Dermis microvascular lymphatic vessel endothelial cell (primary cell): ENCODE measurements at regions not wholly inside any gene's neighbourhood (a gene's known extent, or its start where the extent isn't known, plus 50 kb on each side); places are given as distances from the start of the nearest gene placed in this dataset.

Source experiments
- DNase-seq, 2 donors: peaks; one replicate each; pipeline versions ENCODE4 v3.0.0 to v3.0.0-alpha.2; 2010; ENCODE audit warnings: low read depth in 2 of 2

DNA sequence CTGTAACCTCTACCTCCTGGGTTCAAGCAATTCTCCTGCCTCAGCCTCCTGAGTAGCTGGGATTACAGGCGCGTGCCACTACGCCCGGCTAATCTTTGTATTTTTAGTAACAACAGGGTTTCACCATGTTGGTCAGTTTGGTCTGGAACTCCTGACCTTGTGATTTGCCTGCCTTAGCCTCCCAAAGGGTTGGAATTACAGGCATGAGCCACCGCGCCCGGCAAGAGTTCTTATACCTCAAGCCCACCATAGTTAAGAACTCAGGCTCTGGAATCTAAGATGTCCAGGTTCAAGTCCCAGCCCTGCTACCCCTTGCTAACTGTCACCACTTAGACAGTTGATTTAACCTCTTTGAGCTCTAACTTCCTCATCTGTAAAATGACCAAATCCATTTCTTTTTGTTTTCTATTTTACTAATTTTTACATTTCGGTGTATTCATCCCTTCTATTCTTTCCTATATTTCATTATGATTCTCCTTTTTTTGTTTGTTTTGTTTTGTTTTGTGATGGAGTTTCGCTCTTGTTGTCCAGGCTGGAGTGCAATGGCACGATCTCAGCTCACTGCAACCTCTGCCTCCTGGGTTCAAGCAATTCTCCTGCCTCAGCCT, 104.8 kb upstream of the ZNF217 start:
- DNase-seq: no peak

DNA sequence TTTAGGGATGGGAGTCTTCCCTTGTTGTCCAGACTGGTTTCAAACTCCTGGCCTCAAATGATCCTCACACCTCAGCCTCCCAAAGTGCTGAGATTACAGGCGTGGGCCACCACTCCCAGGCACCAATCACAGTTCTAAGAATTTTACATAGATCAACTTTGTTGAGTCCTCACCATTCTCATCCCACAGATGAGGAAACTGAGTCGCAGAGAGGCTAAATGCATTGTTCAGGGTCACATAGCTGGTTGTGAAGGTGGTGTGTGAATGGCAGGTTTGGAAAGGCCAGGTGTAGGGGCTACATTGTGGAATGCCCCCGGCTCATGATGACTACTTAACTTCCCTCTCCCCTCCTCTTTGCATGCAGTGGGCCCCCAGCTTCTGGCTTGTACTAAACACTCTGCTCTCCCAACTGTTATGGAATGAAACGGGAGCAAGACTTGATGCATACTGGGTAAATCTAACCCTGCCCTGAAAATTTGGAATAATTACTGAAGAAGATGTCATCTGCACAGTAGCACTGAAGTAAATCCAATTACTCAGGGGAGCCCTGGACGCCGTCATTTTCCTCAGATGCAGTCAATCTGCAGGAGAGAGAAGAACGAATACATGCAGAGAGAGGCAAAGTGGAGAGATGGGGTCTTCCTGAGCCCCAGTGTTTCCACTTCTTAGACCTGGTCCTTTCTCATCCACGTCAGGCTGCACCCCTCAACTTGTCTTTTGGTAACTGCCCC, 102.3 kb upstream of the ZNF217 start:
- DNase-seq: no peak

DNA sequence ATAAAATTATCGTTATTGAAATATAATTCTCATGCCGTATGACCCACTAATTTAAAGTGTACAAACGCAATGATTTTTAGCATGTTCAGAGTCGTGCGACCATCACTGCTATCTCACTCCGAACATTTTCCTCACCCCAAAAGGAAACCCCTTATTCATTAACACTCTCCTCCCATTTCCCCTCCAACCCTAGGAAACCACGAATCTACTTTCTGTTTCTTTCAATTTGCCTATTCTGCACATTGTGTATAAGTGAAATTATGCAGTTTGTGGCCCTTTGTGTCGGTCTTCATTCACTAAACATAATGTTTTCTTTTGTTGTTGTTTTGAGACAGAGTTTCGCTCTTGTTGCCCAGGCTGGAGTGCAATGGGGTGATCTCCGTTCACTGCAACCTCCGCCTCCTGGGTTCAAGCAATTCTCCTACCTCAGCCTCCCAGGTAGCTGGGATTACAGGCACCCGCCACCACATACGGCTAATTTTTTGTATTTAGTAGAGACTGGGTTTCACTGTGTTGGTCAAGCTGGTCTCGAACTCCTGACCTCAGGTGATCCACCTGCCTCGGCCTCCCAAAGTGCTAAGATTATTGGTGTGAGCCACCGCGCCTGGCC, 99.7 kb upstream of the ZNF217 start:
- DNase-seq: no peak

DNA sequence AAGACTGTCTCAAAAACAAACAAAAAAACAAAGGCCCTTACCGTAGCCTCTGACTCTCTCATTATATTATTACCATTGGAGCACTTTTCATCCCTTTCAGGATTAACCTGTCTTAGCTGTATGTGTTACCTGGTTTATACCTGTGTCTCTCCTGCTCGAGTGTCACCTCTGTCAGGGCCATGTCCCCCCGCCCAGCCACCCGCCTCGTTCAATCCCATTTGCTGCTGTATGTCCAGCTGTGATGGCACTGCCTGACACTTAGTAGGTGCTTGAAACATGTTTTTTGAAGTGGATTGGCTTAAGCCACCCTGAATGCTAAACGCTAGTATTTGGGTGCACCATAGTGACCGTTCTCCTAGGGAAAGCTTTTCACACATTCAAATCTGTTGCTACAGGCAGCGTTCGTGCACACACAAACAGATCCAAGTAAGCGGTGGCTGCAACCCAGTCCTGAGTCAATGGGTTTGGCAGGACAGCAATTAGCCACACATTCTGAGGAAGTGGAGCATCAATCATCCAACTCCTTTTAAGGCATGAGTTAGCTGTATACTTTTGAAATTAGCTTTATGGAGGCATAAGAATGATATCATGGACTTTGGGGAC, 98.9 kb upstream of the ZNF217 start:
- no peak for DNase-seq

DNA sequence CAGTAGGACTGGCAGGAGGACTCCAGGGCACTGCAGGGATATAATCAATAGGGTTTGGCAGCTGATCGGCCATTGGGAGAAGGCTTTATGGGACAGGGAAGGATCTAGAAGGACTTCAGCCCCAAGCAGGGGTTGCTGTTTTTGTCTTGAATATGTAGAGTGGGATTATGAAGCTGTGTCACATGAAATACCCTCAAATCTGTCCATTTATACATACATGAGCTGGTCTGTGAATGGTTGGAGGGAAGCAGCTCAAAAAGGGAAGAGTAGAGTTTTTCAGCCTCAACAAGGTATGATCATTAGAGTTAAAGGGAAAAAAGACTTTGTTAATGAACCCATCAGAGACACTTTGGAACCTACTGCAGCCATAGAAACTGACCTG, 98.2 kb upstream of the ZNF217 start:
- DNase-seq: no peak

DNA sequence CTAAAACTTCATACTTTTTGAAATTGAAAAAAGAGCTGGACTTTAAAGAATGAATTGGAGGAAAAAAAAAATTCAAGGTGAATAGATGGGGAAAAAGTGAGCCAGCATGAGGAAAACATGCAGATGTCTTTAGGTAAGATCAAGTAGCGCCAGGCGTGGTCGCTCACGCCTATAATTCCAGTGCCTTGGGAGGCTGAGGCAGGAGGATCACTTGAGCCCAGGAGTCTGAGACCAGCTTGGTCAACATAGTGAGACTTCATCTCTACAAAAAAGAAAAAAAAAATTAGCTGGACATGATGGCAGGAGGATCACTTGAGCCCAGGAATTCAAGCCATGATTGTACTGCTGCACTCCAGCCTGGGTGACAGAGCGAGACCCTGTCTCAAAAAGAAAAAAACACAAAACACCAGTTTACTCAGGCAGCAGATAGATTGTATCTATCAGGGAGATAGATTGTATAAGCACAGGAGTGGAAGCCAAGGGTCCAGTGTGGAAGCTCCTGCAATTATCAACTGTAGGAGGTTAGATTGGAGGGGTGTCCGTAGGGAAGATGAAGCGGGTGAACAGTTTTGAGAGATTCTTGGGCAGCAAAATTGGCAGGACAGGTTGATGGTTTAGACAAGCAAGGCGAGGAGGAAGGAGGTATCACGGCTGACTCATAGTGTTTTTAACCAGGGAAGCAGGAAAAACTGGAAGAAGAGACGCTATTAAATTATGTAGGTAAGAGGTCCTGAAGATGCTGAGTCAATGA, 97.6 kb upstream of the ZNF217 start:
- DNase-seq: no peak

DNA sequence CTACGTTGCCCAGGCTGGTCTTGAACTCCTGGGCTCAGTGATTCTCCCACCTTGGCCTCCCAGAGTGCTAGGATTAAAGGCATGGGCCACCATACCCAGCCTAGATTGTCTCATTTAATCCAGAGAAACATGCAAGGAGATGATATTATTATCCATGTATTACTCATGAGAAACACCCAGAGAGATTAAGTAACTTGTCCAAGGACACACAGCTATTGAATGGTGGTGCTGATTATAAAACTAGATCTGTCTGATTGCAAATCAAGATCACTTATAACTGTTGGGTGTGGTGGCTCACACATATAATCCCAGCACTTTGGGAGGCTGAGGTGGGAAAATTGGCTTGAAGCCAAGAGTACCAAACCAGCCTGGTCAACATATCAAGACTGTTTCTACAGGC, 94.4 kb upstream of the ZNF217 start:
- DNase-seq: no peak

DNA sequence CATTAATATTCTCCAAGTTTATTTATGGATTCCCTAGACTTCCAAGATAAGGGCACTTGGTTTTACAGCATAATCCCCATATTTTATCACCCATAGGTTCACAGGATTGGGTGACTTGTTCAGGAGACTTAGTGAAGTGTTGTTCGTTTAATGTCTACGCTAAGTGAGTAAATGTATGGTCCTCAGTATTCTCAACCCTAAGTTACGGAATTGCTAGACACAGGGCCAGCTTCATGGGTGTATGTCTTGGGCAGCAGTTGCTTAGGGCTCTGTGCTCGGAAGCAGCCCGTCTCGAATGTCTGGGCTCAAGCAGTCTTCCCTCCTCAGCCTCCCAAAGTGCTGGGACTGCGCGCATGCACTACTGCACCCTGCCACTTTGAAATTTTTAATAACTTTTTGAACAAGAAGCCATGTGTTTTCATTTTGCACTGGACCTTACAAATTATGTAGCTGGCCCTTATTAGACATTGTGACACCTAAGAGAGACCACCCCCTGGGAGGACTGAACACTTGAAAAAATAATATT, 91.5 kb upstream of the ZNF217 start:
- no peak for DNase-seq

DNA sequence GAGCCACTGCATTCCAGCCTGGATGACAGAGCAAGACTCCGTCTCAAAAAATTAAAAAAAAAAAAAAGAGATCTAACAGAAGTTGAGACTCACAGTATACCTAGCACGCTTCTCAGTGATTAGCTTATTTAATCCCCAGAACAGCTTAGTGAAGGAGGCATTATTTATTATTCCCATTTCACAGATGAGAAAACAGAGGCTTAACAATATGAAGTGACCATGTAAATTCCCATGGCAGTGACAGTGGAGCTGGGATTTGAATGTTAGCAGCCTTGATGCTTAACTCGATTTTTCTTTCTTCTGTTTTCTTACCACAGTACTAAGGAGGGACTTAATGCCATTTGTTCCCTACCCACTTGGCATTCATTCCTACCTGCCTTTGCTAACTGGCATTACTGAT, 89.9 kb upstream of the ZNF217 start:
- no peak for DNase-seq

DNA sequence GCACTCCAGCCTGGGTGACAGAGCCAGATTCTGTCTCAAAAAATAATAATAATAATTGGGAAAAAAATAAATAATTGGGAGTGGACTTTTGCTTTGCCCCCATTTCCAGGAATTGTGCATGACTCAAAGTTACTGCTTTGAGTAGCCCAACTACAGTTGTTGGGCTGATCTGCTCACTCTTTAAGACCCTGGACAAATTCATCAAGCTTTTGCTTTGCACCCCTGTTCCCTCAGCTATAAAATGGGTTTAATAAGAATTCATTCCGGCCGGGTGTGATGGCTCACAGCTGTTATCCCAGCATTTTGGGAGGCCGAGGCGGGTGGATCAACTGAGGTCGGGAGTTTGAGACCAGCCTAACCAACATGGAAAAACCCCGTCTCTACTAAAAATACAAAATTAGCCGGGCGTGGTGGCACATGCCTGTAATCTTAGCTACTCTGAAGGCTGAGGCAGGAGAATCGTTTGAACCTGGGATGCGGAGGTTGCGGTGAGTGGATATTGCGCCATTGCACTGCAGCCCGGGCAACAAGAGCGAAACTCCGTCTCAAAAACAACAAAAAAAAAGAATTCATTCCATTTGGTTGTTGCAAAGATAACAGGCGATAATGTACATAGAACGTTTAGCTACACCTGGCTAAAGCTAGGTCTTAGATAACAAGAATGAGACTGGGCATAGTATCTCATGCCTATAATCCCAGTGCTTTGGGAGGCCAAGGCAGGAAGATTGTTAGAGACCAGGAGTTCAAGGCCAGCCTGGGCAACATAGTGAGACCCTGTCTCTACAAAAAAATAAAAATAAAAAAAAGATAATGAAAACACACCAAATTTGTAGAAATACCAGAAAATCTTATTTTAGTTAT, 87.9 kb upstream of the ZNF217 start:
- DNase-seq: no peak

DNA sequence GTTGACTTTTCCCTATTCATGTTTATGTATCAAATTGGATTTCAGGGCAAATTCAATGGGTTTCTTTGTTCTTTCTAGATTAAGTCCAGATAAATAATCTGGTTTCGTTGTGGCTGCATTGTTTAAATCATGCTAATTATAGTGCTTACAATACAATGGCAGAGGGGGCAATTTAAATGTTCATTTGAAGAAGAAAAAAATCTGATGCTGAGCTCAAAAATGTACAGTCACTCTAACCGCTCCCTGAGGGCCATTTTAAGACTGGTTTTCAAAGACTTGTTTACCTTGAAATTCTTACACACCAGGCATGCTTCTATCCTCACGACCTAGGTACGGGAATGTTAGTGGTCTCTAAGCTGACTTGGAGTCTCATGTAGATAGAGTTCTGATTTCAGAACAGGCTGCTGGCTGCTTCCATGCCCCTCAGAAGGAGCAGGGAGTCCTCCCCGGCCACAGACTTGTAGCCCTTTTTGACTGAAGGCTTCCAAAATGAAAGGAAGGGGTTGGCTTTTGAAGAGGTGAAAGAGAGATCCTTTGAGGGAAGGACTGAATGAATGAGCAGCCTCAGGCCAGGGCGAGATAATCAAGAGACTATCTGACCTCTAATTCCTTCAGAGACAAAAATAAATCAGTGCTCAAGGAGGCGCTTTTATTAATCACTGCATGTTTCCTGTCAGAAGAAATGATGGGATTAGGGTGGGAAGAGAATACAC, 86.1 kb upstream of the ZNF217 start:
- DNase-seq: no peak

DNA sequence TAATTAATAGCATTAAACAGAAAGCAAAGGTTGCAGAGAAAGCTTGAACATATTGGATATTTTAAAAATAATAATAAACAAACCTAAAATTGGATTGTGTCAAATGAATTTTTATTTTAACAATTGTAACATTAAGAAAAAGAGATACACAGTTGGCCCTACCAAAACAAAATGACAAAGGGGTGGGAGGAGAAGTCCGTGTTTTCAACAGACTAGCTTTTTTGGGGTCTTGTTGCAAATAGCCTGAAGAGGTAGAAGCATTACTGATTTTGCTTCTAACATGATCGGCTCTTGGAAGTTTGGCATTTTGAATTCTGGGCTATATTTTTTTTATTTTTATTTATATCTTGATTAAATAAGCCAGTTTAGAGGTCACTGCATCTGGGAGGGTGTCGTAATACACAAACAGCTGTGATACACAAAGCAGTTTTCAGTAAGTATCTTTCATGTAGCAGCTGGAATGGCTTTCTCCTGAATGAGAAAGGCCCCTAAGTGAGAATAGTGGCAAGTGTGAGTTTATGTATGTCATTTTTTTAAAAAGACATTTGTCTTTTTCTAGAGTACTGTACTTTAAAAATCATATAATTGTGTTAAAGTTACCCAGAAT, 85.5 kb upstream of the ZNF217 start:
- DNase-seq: no peak

DNA sequence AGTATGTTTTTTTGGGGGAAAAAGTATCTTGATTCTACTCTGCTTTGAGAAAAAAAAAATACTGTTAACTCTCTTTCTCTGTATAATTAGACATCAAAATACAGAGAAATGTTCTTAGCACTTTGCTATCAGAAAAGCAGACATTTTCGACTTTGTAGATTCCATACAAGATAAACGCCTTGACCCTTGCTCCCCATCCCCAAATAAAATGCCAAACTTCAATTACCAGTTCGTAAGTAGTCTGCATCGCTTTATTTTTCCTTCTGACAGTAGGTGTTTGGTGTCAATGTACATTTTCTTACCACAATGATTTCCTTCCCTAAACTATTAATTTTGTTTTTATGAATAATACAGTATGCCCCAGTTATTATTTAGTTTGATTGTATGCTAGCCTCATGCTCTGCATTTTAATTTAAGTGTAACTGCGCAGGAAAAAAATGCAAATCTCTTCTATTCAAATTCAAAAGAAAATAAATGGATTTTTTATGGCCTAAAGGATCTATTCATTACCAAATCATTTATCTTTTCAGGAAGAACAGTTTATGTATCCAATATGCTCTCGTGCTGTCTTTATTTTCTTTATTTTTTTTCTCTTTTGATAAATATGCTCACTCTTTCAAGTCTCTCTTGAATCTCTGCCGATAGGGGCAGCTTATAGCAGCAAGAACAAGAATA, 84.8 kb upstream of the ZNF217 start:
- DNase-seq: no peak

DNA sequence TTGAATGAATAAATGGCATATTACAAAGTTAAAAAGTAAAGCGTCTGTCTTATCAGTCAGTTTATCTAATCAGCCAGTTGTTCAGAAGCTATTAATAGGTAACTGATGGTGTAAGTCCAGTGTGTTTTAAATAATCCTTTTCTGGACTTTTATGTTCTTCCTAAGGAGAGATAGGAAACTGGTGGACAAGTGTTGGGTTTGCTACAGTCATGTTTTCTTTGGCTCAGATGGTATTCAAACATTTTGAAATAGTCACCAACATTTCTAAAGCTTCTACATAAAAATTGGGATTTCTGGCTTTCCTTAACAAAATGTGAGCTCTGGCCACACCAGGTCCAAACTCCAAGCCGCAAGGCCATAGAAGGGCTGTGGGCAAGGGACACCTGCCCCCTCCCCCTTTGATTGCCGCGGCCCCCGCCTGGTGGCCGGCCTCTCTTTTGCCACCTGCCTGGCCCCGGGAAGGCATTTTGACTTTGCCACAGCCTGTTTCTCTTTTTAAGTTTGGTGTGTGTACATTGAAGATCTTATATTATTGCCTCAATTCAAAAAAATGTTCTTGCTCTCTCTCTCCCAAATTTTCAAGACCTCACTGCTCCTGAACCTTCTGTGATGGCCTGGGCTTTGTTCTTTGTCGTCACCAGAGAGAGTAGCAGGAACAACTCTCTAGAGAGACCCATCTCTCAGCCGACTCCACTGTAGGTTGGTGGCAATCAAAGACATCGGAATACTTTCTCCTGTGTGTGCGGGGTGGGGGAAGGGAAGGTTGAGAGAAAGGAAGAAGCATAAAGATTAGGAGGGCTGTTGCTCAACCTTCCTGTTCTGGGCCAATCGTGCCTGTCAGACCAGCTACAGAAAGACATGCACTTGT, 84.0 kb upstream of the ZNF217 start:
- DNase-seq: peak in 1 of 2 donors; percentile 35

DNA sequence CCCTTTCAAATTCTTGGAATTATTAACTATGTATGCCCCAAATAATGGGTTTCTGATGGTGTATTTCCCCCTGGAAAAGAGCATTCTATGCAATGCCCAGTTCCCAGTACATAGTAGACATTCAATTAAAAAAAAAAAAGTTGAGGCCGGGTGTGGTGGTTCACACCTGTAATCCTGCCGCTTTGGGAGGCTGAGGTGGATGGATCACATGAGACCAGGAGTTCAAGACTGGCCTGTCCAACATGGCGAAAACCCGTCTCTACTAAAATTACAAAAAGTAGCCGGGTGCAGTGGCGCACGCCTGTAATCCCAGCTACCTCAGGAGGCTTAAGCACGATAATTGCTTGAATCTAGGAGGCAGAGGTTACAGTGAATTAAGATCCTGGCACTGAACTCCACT, 83.3 kb upstream of the ZNF217 start:
- DNase-seq: no peak

DNA sequence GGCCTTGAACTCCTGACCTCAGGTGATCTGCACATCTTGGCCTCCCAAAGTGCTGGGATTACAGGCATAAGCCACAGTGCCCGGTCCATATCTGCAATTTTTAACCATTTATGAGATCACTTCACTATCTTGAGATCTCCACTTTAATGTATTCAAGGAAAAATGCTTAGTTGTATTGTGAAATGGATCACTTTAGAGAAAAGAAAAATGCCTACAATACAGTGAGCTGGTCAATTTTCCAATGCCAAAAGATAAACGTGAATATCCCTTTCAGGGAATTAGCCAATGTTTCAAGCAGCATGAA, 82.8 kb upstream of the ZNF217 start:
- DNase-seq: no peak

DNA sequence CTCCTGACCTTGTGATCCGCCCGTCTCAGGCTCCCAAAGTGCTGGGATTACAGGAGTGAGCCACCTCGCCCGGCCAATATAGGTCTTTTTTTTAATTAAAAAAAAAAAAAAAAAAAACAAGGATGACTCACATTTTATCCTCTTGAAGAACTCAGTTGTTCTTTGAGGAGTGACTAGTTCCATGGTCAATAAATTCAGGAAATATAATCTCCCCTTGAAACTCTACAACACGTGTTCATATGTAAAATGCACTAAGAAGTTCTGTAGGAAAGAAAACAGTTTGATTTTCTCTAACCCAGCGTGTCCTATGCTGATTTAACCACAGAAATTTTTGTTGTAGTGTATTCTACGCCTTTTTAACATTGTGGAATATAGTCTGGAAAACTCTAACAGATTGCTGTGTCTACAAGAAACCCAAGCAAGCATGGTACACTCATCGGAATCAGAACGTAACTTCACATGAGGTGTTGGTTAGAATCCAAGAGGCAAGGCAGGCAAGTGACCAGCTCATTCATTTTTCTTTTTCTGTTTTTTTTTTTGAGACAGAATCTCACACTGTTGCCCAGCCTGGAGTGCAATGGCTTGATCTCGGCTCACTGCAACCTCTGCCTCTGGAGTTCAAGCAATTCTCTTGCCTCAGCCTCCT, 79.0 kb upstream of the ZNF217 start:
- no peak for DNase-seq

DNA sequence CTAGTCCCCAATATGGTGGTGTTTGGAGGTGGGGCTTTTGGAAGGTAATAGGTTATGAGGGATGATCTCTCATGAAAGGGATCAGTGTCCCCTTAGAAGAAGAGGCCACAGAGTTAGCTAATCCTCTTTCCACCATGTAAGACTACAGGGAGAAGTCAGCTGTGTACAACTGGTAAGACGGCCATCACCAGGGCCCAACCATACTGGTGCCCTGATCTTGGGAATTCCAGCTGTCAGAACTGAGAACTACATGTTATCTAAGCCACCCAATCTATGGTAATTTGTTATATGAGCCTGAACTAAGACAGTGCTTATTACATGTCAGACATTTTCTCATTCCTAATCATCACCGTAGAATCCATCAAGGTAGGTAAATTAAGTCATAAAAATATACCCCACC, 77.7 kb upstream of the ZNF217 start:
- DNase-seq: no peak
